CD14-positive monocyte (primary cell): ENCODE measurements at regions not wholly inside any gene's neighbourhood (a gene's known extent, or its start where the extent isn't known, plus 50 kb on each side); places are given as distances from the start of the nearest gene placed in this dataset.

Experiments
- DNase-seq, 3 donors: peaks; one replicate each; pipeline ENCODE4 v3.0.0-alpha.2; 2011 to 2022
- H2AFZ ChIP-seq: 2 replicates; pipeline ENCODE4 v1.6.0; 2012; ENCODE audit warnings: mild to moderate bottlenecking, low read depth, low read length, inconsistent platforms; ENCODE audit not compliant: insufficient read depth, poor library complexity, severe bottlenecking
- H3K27ac ChIP-seq, 2 donors: 1 replicate in 1 of 2; 2 replicates in 1 of 2; pipeline ENCODE4 v1.5.1; 2012 to 2013; ENCODE audit warnings: low read length in 2 of 2, control low read depth in 1 of 2, inconsistent platforms in 1 of 2, low read depth in 1 of 2, mild to moderate bottlenecking in 1 of 2
- H3K27me3 ChIP-seq, 2 donors: one replicate each; pipeline versions ENCODE4 v1.6.0 to v1.6.1; 2011 to 2013; ENCODE audit warnings: low read length in 2 of 2; ENCODE audit not compliant: control insufficient read depth in 2 of 2, insufficient read depth in 2 of 2
- H3K36me3 ChIP-seq, 2 donors: replicated peaks in 1 of 2; 1 replicate in 1 of 2; 2 replicates in 1 of 2; pipeline versions ENCODE4 v1.5.1 to v1.6.1; 2012 to 2013; ENCODE audit warnings: low read length in 2 of 2, control low read depth in 1 of 2, inconsistent platforms in 1 of 2, mild to moderate bottlenecking in 1 of 2; ENCODE audit not compliant: insufficient read depth in 2 of 2, control insufficient read depth in 1 of 2
- H3K4me1 ChIP-seq, 2 donors: 1 replicate in 1 of 2; 2 replicates in 1 of 2; pipeline versions ENCODE4 v1.5.1 to v1.6.1; 2012 to 2013; ENCODE audit warnings: low read length in 2 of 2, control low read depth in 1 of 2, inconsistent platforms in 1 of 2, mild to moderate bottlenecking in 1 of 2, moderate library complexity in 1 of 2; ENCODE audit not compliant: insufficient read depth in 2 of 2, control insufficient read depth in 1 of 2
- H3K4me2 ChIP-seq: replicated peaks from 2 replicates; pipeline ENCODE3; 2012; ENCODE audit warnings: low read length, moderate library complexity, mild to moderate bottlenecking; ENCODE audit not compliant: poor library complexity, severe bottlenecking; ENCODE audit errors: extremely low read depth
- H3K4me3 ChIP-seq, 3 experiments: fragments of 200-600 bp in 1 of 3; sonication (generic) in 1 of 3; replicated peaks in 1 of 3; 1 replicate in 2 of 3; 2 replicates in 1 of 3; pipeline ENCODE4 v1.5.1; 2011 to 2013; ENCODE audit warnings: low read length in 3 of 3, mild to moderate bottlenecking in 3 of 3, control low read depth in 2 of 3, low read depth in 2 of 3, inconsistent platforms in 1 of 3, moderate library complexity in 1 of 3
- H3K79me2 ChIP-seq: 2 replicates; pipeline ENCODE4 v1.6.0; 2012; ENCODE audit warnings: mild to moderate bottlenecking, control low read depth, inconsistent platforms, low read length, moderate library complexity; ENCODE audit not compliant: insufficient read depth
- H3K9ac ChIP-seq: 2 replicates; pipeline ENCODE4 v1.6.0; 2017; ENCODE audit warnings: low read length, mild to moderate bottlenecking; ENCODE audit not compliant: insufficient read depth, poor library complexity, severe bottlenecking
- H3K9me3 ChIP-seq, 2 donors: replicated peaks in 1 of 2; 1 replicate in 1 of 2; 2 replicates in 1 of 2; pipeline versions ENCODE4 v1.5.1 to v1.6.1; 2012 to 2013; ENCODE audit warnings: low read length in 2 of 2, control low read depth in 1 of 2; ENCODE audit not compliant: control insufficient read depth in 1 of 2, insufficient read depth in 1 of 2
- H4K20me1 ChIP-seq: 2 replicates; pipeline ENCODE4 v1.6.0; 2012; ENCODE audit warnings: mild to moderate bottlenecking, low read length, control low read depth, moderate library complexity; ENCODE audit not compliant: insufficient read depth
- H3K27ac Mint-ChIP-seq, 7 donors: one replicate each; pipeline ENCODE4 v1.8.0; 2020; ENCODE audit warnings: mild to moderate bottlenecking in 7 of 7, mixed read lengths in 7 of 7, moderate library complexity in 6 of 7, inconsistent platforms in 2 of 7
- H3K27me3 Mint-ChIP-seq, 3 donors: one replicate each; pipeline ENCODE4 v1.8.0; 2021 to 2022; ENCODE audit warnings: low read depth in 3 of 3, mild to moderate bottlenecking in 3 of 3, mixed read lengths in 3 of 3, moderate library complexity in 3 of 3, inconsistent platforms in 1 of 3
- H3K36me3 Mint-ChIP-seq, 2 donors: one replicate each; pipeline ENCODE4 v1.8.0; 2020; ENCODE audit warnings: mixed read lengths in 2 of 2, inconsistent platforms in 1 of 2, mild to moderate bottlenecking in 1 of 2
- H3K4me1 Mint-ChIP-seq: one replicate; pipeline ENCODE4 v1.8.0; 2020; ENCODE audit warnings: mild to moderate bottlenecking, mixed read lengths
- H3K4me3 Mint-ChIP-seq, 2 donors: one replicate each; pipeline ENCODE4 v1.8.0; 2020; ENCODE audit warnings: mild to moderate bottlenecking in 2 of 2, mixed read lengths in 2 of 2, moderate library complexity in 1 of 2
- H3K9me3 Mint-ChIP-seq, 7 donors: one replicate each; pipeline ENCODE4 v1.8.0; 2020 to 2022; ENCODE audit warnings: mixed read lengths in 7 of 7, mild to moderate bottlenecking in 6 of 7, moderate library complexity in 6 of 7, inconsistent platforms in 2 of 7
- CTCF ChIP-seq: fragments of 200-600 bp; IDR thresholded peaks from one replicate; pipeline ENCODE4 v1.8.0; 2022; ENCODE audit warnings: antibody characterized with exemption, mild to moderate bottlenecking
- WGBS: methylation state at CpG from one replicate; pipeline ENCODE4 v1.1.5; 2013; ENCODE audit warnings: missing lambda C conversion rate; ENCODE audit not compliant: insufficient coverage; 5-methylcytosine and 5-hydroxymethylcytosine counted together
- intact Hi-C, 2 donors: fragments of 100-400 bp; cut with micrococcal nuclease; formaldehyde crosslinking; loops; one replicate each; pipeline versions ENCODE4 v1.15.0 to v1.15.1; 2023

DNA sequence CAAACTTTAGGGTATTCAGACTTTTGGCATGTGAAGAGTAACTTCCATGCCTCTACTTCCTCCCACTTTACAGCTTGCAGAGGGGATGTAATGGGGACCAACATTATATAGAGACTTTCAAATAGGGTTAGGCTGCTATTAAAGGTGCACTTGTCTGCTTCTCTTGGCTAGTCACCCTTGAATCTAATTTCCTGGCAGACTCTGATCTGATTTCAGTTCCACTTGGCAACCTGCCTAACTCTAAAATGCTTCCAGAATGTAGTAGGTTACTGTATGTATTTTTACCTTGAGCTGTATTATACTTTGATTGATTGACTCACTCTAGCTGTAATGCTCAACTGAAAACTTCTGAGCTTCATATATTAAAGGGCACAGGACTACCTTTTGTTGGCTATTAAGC lies 693.4 kb downstream of the KCTD16 start:
- Histone ChIP-seq H3K4me2 (no peak overlapping the region), H3K27me3 (no peaks in the 10 kb centered on the region), H3K79me2 (no peaks in the 10 kb centered on the region), H4K20me1 (no peaks in the 10 kb centered on the region), H3K9ac (no peak overlapping the region), H3K36me3 (no peaks in the 10 kb centered on the region), H3K9me3 (peaks cover 3 to 6% of the 10 kb centered on the region in 2 donors), H3K4me3 (no peak overlapping the region), H3K27ac (no peak overlapping the region), H3K4me1 (no peaks in the 10 kb centered on the region), H2AFZ (no peak overlapping the region)
- no peak for DNase-seq
- Mint-ChIP-seq H3K4me3 (no peak overlapping the region), H3K36me3 (no peaks in the 10 kb centered on the region), H3K9me3 (peaks cover 0 to 6% (median 2%) of the 10 kb centered on the region in 7 donors), H3K27me3 (peaks cover 0 to 1% (median 0%) of the 10 kb centered on the region in 3 donors), H3K4me1 (no peaks in the 10 kb centered on the region), H3K27ac (no peak overlapping the region)
- TF ChIP-seq CTCF, result no peak
- intact Hi-C loops, result no loop called here

- H3K36me3 ChIP-seq, result no peaks in the 10 kb centered on the region
- Mint-ChIP-seq H3K4me1 (no peaks in the 10 kb centered on the region), H3K36me3 (no peaks in the 10 kb centered on the region), H3K27me3 (peaks cover 0 to 1% (median 0%) of the 10 kb centered on the region in 3 donors), H3K9me3 (peaks cover 0 to 5% (median 2%) of the 10 kb centered on the region in 7 donors), H3K4me3 (no peak overlapping the region), H3K27ac (no peak overlapping the region)
- TF ChIP-seq CTCF, result no peak
- DNase-seq, result no peak
- H3K4me3 ChIP-seq, result no peak overlapping the region
- no peaks in the 10 kb centered on the region for H3K9me3 ChIP-seq
- no peak overlapping the region for H3K4me2 ChIP-seq
- no peak overlapping the region for H3K9ac ChIP-seq
- intact Hi-C loops, result no loop called here
- no peak overlapping the region for H2AFZ ChIP-seq
- no peaks in the 10 kb centered on the region for H3K27me3 ChIP-seq
- no peaks in the 10 kb centered on the region for H4K20me1 ChIP-seq
- H3K4me1 ChIP-seq, result no peaks in the 10 kb centered on the region
- no CpG with 5 or more reads among the region's 1 CpG for WGBS
- no peaks in the 10 kb centered on the region for H3K79me2 ChIP-seq
- H3K27ac ChIP-seq, result no peak overlapping the region
These were observed 686.8 kb downstream of the KCTD16 start for GRCh38 chr5:144857454-144857853.
